T-cell (primary cell): ENCODE measurements at regions not wholly inside any gene's neighbourhood (a gene's known extent, or its start where the extent isn't known, plus 50 kb on each side); places are given as distances from the start of the nearest gene placed in this dataset.

Experiments
- ATAC-seq, 4 experiments: fragments of 200-7000 bp in 3 of 4; fragments of 150-1000 bp in 1 of 4; cut with Tn5 transposase; replicated peaks in 1 of 4; 1 replicate in 3 of 4; 2 replicates in 1 of 4; pipeline ENCODE4 v1.10.0; 2021; ENCODE audit warnings: moderate library complexity in 3 of 4, mild to moderate bottlenecking in 2 of 4, moderate number of reproducible peaks in 1 of 4
- CTCF ChIA-PET, 2 donors: fragments of 300-600 bp; sonication (Branson Sonifier 250); formaldehyde crosslinking; loops; one replicate each; lab custom pipeline; 2022; ENCODE audit warnings: antibody characterized with exemption in 2 of 2; lab: Charles Lee
- POLR2A ChIA-PET, 2 donors: fragments of 300-600 bp; sonication (Branson Sonifier 250); formaldehyde crosslinking; loops; one replicate each; lab custom pipeline; 2022; ENCODE audit warnings: antibody characterized with exemption in 2 of 2; lab: Charles Lee
- DNase-seq, 35 experiments: peaks; one replicate each; pipeline versions ENCODE4 v3.0.0 to v3.0.0-alpha.2; 2013 to 2023
- H3K27ac ChIP-seq: one replicate; pipeline ENCODE4 v1.5.1; 2013; ENCODE audit warnings: low read length
- H3K27me3 ChIP-seq, 2 experiments: replicated peaks in 1 of 2; 1 replicate in 1 of 2; 2 replicates in 1 of 2; pipeline versions ENCODE4 v1.6.1 to v1.7.0; 2013; ENCODE audit warnings: low read length in 1 of 2, mixed read lengths in 1 of 2; ENCODE audit not compliant: control insufficient read depth in 2 of 2, insufficient read depth in 2 of 2; ENCODE audit errors: extremely low read depth in 1 of 2
- H3K36me3 ChIP-seq, 2 donors: 1 replicate in 1 of 2; 2 replicates in 1 of 2; pipeline versions ENCODE4 v1.6.1 to v1.7.0; 2013; ENCODE audit warnings: low read length in 1 of 2; ENCODE audit not compliant: control insufficient read depth in 2 of 2, insufficient read depth in 1 of 2; ENCODE audit errors: extremely low read depth in 1 of 2
- H3K4me1 ChIP-seq, 2 experiments: 1 replicate in 1 of 2; 2 replicates in 1 of 2; pipeline versions ENCODE4 v1.6.1 to v1.7.0; 2013; ENCODE audit warnings: low read length in 2 of 2, mixed read lengths in 1 of 2; ENCODE audit not compliant: insufficient read depth in 2 of 2, control insufficient read depth in 1 of 2; ENCODE audit errors: extremely low read depth in 1 of 2
- H3K4me3 ChIP-seq, 2 donors: 1 replicate in 1 of 2; 2 replicates in 1 of 2; pipeline versions ENCODE4 v1.5.1 to v1.7.0; 2013; ENCODE audit warnings: mild to moderate bottlenecking in 2 of 2, low read length in 1 of 2, moderate library complexity in 1 of 2; ENCODE audit not compliant: control insufficient read depth in 1 of 2; ENCODE audit errors: extremely low read depth in 1 of 2
- H3K9me3 ChIP-seq: 2 replicates; pipeline ENCODE4 v1.7.0; 2013
- H3K27ac Mint-ChIP-seq, 2 donors: one replicate each; pipeline ENCODE4 v1.8.0; 2020 to 2021; ENCODE audit warnings: mild to moderate bottlenecking in 2 of 2, mixed read lengths in 2 of 2
- H3K27me3 Mint-ChIP-seq, 2 donors: one replicate each; pipeline ENCODE4 v1.8.0; 2021 to 2022; ENCODE audit warnings: mixed read lengths in 2 of 2
- H3K36me3 Mint-ChIP-seq: one replicate; pipeline ENCODE4 v1.8.0; 2021; ENCODE audit warnings: mixed read lengths
- H3K4me1 Mint-ChIP-seq, 3 donors: one replicate each; pipeline ENCODE4 v1.8.0; 2020 to 2022; ENCODE audit warnings: mixed read lengths in 3 of 3, mild to moderate bottlenecking in 1 of 3
- H3K4me3 Mint-ChIP-seq, 3 donors: one replicate each; pipeline ENCODE4 v1.8.0; 2020 to 2022; ENCODE audit warnings: mild to moderate bottlenecking in 3 of 3, mixed read lengths in 3 of 3, moderate library complexity in 3 of 3
- H3K9me3 Mint-ChIP-seq, 3 donors: one replicate each; pipeline ENCODE4 v1.8.0; 2020 to 2022; ENCODE audit warnings: mixed read lengths in 3 of 3
- WGBS: methylation state at CpG from one replicate; pipeline ENCODE4 v1.1.5; 2013; ENCODE audit warnings: missing lambda C conversion rate; ENCODE audit not compliant: insufficient coverage; 5-methylcytosine and 5-hydroxymethylcytosine counted together

- POLR2A ChIA-PET, result no interaction called here
- no peaks in the 10 kb centered on the region for H3K9me3 Mint-ChIP-seq
- DNase-seq (no peak), ATAC-seq (no peak)
- no peaks in the 10 kb centered on the region for H3K36me3 ChIP-seq
- H3K4me3 ChIP-seq, result no peak overlapping the region
- no peaks in the 10 kb centered on the region for H3K27me3 ChIP-seq
- H3K4me1 ChIP-seq, result no peaks in the 10 kb centered on the region
- WGBS, result 100% methylated on average over 1 of the region's 1 CpG
- H3K27me3 Mint-ChIP-seq, result peaks cover 4 to 23% of the 10 kb centered on the region in 2 donors
- CTCF ChIA-PET, result no interaction called here
- no peak overlapping the region for H3K27ac ChIP-seq
- H3K9me3 ChIP-seq, result no peaks in the 10 kb centered on the region
- H3K4me1 Mint-ChIP-seq, result no peaks in the 10 kb centered on the region
- H3K27ac Mint-ChIP-seq, result no peak overlapping the region
- H3K4me3 Mint-ChIP-seq, result no peak overlapping the region
- H3K36me3 Mint-ChIP-seq, result no peaks in the 10 kb centered on the region
These were observed 112.5 kb upstream of the KCNK2 start for GRCh38 chr1:214970016-214970415.

GRCh38 chr1:214971071-214971470 is 111.5 kb upstream of the KCNK2 start:
- 44% methylated on average over 2 of the region's 2 CpGs for WGBS

GRCh38 chr1:214974002-214974401 is 108.5 kb upstream of the KCNK2 start:
- no peaks in the 10 kb centered on the region for H3K36me3 ChIP-seq
- H3K9me3 Mint-ChIP-seq, result no peaks in the 10 kb centered on the region
- H3K27ac ChIP-seq, result no peak overlapping the region
- WGBS, result no CpG with 5 or more reads among the region's 2 CpGs
- no peaks in the 10 kb centered on the region for H3K27me3 ChIP-seq
- no peak overlapping the region for H3K4me3 Mint-ChIP-seq
- H3K4me3 ChIP-seq, result no peak overlapping the region
- no peaks in the 10 kb centered on the region for H3K36me3 Mint-ChIP-seq
- DNase-seq (no peak), ATAC-seq (no peak)
- H3K27ac Mint-ChIP-seq, result no peak overlapping the region
- H3K9me3 ChIP-seq, result no peaks in the 10 kb centered on the region
- peaks cover 0 to 8% of the 10 kb centered on the region in 2 donors for H3K27me3 Mint-ChIP-seq
- no peaks in the 10 kb centered on the region for H3K4me1 ChIP-seq
- ChIA-PET CTCF (no interaction called here), POLR2A (no interaction called here)
- no peaks in the 10 kb centered on the region for H3K4me1 Mint-ChIP-seq

More at GRCh38 chr1:214971071-214971470, 111.5 kb upstream of the KCNK2 start:
- H3K4me3 Mint-ChIP-seq, result no peak overlapping the region
- no peak overlapping the region for H3K27ac ChIP-seq
- peaks cover 4 to 20% of the 10 kb centered on the region in 2 donors for H3K27me3 Mint-ChIP-seq
- H3K4me1 Mint-ChIP-seq, result no peaks in the 10 kb centered on the region
- H3K27ac Mint-ChIP-seq, result no peak overlapping the region
- ChIA-PET CTCF (interaction anchor here in 1 of 2 donors (0.6 kb wide), 1 partner anchor 219 kb away, joined by 3 read pairs; no protein-coding TSS in a partner anchor), POLR2A (no interaction called here)
- no peaks in the 10 kb centered on the region for H3K36me3 Mint-ChIP-seq
- no peak overlapping the region for H3K4me3 ChIP-seq
- DNase-seq (no peak), ATAC-seq (no peak)
- no peaks in the 10 kb centered on the region for H3K4me1 ChIP-seq
- no peaks in the 10 kb centered on the region for H3K36me3 ChIP-seq
- H3K9me3 Mint-ChIP-seq, result no peaks in the 10 kb centered on the region
- H3K27me3 ChIP-seq, result no peaks in the 10 kb centered on the region
- no peaks in the 10 kb centered on the region for H3K9me3 ChIP-seq

GRCh38 chr1:214976665-214977064 is 105.9 kb upstream of the KCNK2 start:
- H3K36me3 ChIP-seq, result no peaks in the 10 kb centered on the region
- POLR2A ChIA-PET, result interaction anchor here in 1 of 2 donors (0.6 kb wide), 1 partner anchor 28 kb away, joined by 12 read pairs; no protein-coding TSS in a partner anchor
- H3K27ac ChIP-seq, result no peak overlapping the region
- Mint-ChIP-seq H3K4me3 (no peak overlapping the region), H3K36me3 (no peaks in the 10 kb centered on the region), H3K27ac (no peak overlapping the region), H3K27me3 (peaks cover 0 to 8% of the 10 kb centered on the region in 2 donors), H3K4me1 (no peaks in the 10 kb centered on the region), H3K9me3 (no peaks in the 10 kb centered on the region)
- H3K9me3 ChIP-seq, result no peaks in the 10 kb centered on the region
- no peaks in the 10 kb centered on the region for H3K27me3 ChIP-seq
- ATAC-seq, result no peak
- CTCF ChIA-PET, result no interaction called here
- WGBS, result no CpG with 5 or more reads among the region's 5 CpGs
- no peak overlapping the region for H3K4me3 ChIP-seq
- no peaks in the 10 kb centered on the region for H3K4me1 ChIP-seq
- no peak for DNase-seq

GRCh38 chr1:214977110-214977509 is 105.4 kb upstream of the KCNK2 start:
- Mint-ChIP-seq H3K4me3 (no peak overlapping the region), H3K27ac (no peak overlapping the region), H3K27me3 (peaks cover 0 to 8% of the 10 kb centered on the region in 2 donors), H3K4me1 (no peaks in the 10 kb centered on the region), H3K36me3 (no peaks in the 10 kb centered on the region), H3K9me3 (no peaks in the 10 kb centered on the region)
- ATAC-seq, result no peak
- CTCF ChIA-PET, result no interaction called here
- Histone ChIP-seq H3K4me1 (no peaks in the 10 kb centered on the region), H3K27ac (no peak overlapping the region), H3K36me3 (no peaks in the 10 kb centered on the region), H3K27me3 (no peaks in the 10 kb centered on the region), H3K4me3 (no peak overlapping the region), H3K9me3 (no peaks in the 10 kb centered on the region)
- POLR2A ChIA-PET, result no interaction called here
- DNase-seq, result no peak
- 50% methylated on average over 1 of the region's 3 CpGs for WGBS

GRCh38 chr1:214977700-214978374 is 104.7 kb upstream of the KCNK2 start:
- ATAC-seq (no peak), DNase-seq (no peak)
- H3K4me1 Mint-ChIP-seq, result no peaks in the 10 kb centered on the region
- no CpG with 5 or more reads among the region's 6 CpGs for WGBS
- H3K4me3 ChIP-seq, result no peak overlapping the region
- ChIA-PET POLR2A (no interaction called here), CTCF (no interaction called here)
- H3K4me3 Mint-ChIP-seq, result no peak overlapping the region
- no peak overlapping the region for H3K27ac ChIP-seq
- no peaks in the 10 kb centered on the region for H3K36me3 Mint-ChIP-seq
- no peaks in the 10 kb centered on the region for H3K4me1 ChIP-seq
- H3K27me3 Mint-ChIP-seq, result peaks cover 0 to 8% of the 10 kb centered on the region in 2 donors
- H3K9me3 Mint-ChIP-seq, result no peaks in the 10 kb centered on the region
- no peaks in the 10 kb centered on the region for H3K9me3 ChIP-seq
- no peak overlapping the region for H3K27ac Mint-ChIP-seq
- no peaks in the 10 kb centered on the region for H3K27me3 ChIP-seq
- no peaks in the 10 kb centered on the region for H3K36me3 ChIP-seq
